K562 (cell line): ENCODE measurements at regions not wholly inside any gene's neighbourhood (a gene's known extent, or its start where the extent isn't known, plus 50 kb on each side); places are given as distances from the start of the nearest gene placed in this dataset.

Experiments used
- ATF1 ChIP-seq, 2 experiments: fragments of 450-650 bp in 1 of 2; IDR thresholded peaks; 2 replicates each; pipeline ENCODE4 v1.6.1; 2016; ENCODE audit warnings: missing compliant biosample characterization in 1 of 2, missing genetic modification characterization in 1 of 2
- CHD7 ChIP-seq: fragments of 200-600 bp; sonication (generic); IDR thresholded peaks from one replicate; pipeline ENCODE4 v1.6.1; 2012; ENCODE audit warnings: mild to moderate bottlenecking, low read depth, low read length, inconsistent platforms
- CREM ChIP-seq: IDR thresholded peaks from 2 replicates; pipeline ENCODE4 v1.6.1; 2014; ENCODE audit warnings: antibody characterized with exemption, low read depth
- DNMT1 ChIP-seq: fragments of 450-650 bp; IDR thresholded peaks from 2 replicates; pipeline ENCODE4 v1.6.1; 2016; ENCODE audit warnings: antibody characterized with exemption, mild to moderate bottlenecking
- HNRNPH1 ChIP-seq: fragments of 200-400 bp; formaldehyde crosslinking; optimal IDR thresholded peaks from 2 replicates; pipeline ENCODE3; 2017; ENCODE audit warnings: low read depth, mild to moderate bottlenecking, low read length, moderate library complexity
- HNRNPL ChIP-seq: fragments of 200-400 bp; formaldehyde crosslinking; IDR thresholded peaks from 2 replicates; pipeline ENCODE4 v1.6.1; 2017; ENCODE audit warnings: low read depth, mild to moderate bottlenecking, low read length
- HNRNPLL ChIP-seq: fragments of 200-400 bp; formaldehyde crosslinking; IDR thresholded peaks from 2 replicates; pipeline ENCODE4 v1.6.1; 2017; ENCODE audit warnings: low read length, low read depth, mild to moderate bottlenecking; ENCODE audit not compliant: poor library complexity, severe bottlenecking
- HOMEZ ChIP-seq: fragments of 250-450 bp; sonication (Bioruptor Pico); IDR thresholded peaks from 2 replicates; pipeline ENCODE4 v1.4.0; 2020; ENCODE audit warnings: mild to moderate bottlenecking, moderate library complexity
- MYBL2 ChIP-seq, 2 experiments: fragments of 450-650 bp in 1 of 2; sonication (generic) in 1 of 2; formaldehyde crosslinking in 1 of 2; IDR thresholded peaks; 2 replicates each; pipeline versions ENCODE4 v1.6.1 to v1.8.1; 2017 to 2022; ENCODE audit warnings: borderline replicate concordance in 1 of 2, inconsistent platforms in 1 of 2, low read depth in 1 of 2, mild to moderate bottlenecking in 1 of 2, missing genetic modification reagents in 1 of 2, moderate library complexity in 1 of 2
- RAD51 ChIP-seq: fragments of 450-650 bp; IDR thresholded peaks from 2 replicates; pipeline ENCODE4 v1.7.1; 2016; ENCODE audit warnings: low read depth, mild to moderate bottlenecking, borderline replicate concordance
- TF ChIP-seq, protein P1 (sequence below): fragments of 450-650 bp; IDR thresholded peaks from 2 replicates; pipeline ENCODE4 v1.6.1; 2016
- TF ChIP-seq, protein P2 (sequence below): sonication (generic); formaldehyde crosslinking; IDR thresholded peaks from 2 replicates; pipeline ENCODE4 v1.8.0; 2022; ENCODE audit warnings: missing genetic modification reagents, mild to moderate bottlenecking, moderate library complexity, borderline replicate concordance

DNA sequence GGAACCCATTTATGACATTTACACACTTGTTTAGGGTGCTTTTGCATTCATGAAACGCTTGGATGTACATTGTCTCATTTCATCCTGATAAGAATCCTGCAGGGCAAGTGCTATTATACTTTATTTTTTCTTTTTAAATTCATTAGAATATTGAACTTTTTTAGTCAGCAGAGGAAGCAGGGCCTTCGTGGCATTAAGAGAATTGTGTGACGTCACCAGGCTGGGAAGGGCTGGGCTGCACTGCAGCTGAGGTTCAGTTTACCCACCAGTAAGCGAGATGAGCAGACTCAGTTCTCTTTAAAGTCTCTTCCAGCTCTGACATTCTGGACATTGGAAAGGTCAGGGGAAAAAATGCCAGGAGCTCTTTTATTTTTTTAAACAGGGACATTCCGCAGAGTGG lies 159.0 kb downstream of the MRM1 start (continued):
- TF ChIP-seq CHD7 (no peak), HNRNPLL (no peak), HOMEZ (CRISPR knock-in tag) (no peak), HNRNPL (no peak), RAD51 (no peak), DNMT1 (no peak), ATF1 (CRISPR knock-in tag; IDR thresholded peaks at IDR 0.05) (no peak), ATF1 (tag; IDR thresholded peaks at IDR 0.05) (peak; percentile 56), MYBL2 (IDR thresholded peaks at IDR 0.05; ENCODE audit: low read depth) (no peak), MYBL2 (CRISPR knock-in tag; IDR thresholded peaks at IDR 0.05; ENCODE audit: borderline replicate concordance) (no peak), HNRNPH1 (no peak), CREM (0 out of 2 replicates have a peak, but pooled peaks have one; percentile 18)
- TF ChIP-seq, protein P1, sequence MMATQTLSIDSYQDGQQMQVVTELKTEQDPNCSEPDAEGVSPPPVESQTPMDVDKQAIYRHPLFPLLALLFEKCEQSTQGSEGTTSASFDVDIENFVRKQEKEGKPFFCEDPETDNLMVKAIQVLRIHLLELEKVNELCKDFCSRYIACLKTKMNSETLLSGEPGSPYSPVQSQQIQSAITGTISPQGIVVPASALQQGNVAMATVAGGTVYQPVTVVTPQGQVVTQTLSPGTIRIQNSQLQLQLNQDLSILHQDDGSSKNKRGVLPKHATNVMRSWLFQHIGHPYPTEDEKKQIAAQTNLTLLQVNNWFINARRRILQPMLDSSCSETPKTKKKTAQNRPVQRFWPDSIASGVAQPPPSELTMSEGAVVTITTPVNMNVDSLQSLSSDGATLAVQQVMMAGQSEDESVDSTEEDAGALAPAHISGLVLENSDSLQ: no peak
- TF ChIP-seq, protein P2, sequence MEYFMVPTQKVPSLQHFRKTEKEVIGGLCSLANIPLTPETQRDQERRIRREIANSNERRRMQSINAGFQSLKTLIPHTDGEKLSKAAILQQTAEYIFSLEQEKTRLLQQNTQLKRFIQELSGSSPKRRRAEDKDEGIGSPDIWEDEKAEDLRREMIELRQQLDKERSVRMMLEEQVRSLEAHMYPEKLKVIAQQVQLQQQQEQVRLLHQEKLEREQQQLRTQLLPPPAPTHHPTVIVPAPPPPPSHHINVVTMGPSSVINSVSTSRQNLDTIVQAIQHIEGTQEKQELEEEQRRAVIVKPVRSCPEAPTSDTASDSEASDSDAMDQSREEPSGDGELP: no peak
